Breast epithelium (tissue), 3 donors: ENCODE measurements at regions not wholly inside any gene's neighbourhood (a gene's known extent, or its start where the extent isn't known, plus 50 kb on each side); places are given as distances from the start of the nearest gene placed in this dataset.

Experiments
- CTCF ChIP-seq, 3 donors: fragments of 450-650 bp; IDR thresholded peaks; one replicate each; pipeline ENCODE4 v1.5.1; 2016 to 2017; ENCODE audit warnings: antibody characterized with exemption in 3 of 3, mild to moderate bottlenecking in 3 of 3, moderate library complexity in 3 of 3
- POLR2A ChIP-seq: fragments of 450-650 bp; IDR thresholded peaks from one replicate; pipeline ENCODE4 v1.6.1; 2016; ENCODE audit warnings: antibody characterized with exemption, mild to moderate bottlenecking, moderate library complexity
- POLR2AphosphoS5 ChIP-seq, 3 donors: sonication (generic); formaldehyde crosslinking; IDR thresholded peaks; one replicate each; pipeline ENCODE4 v1.6.1; 2017; ENCODE audit warnings: antibody characterized with exemption in 3 of 3

DNA sequence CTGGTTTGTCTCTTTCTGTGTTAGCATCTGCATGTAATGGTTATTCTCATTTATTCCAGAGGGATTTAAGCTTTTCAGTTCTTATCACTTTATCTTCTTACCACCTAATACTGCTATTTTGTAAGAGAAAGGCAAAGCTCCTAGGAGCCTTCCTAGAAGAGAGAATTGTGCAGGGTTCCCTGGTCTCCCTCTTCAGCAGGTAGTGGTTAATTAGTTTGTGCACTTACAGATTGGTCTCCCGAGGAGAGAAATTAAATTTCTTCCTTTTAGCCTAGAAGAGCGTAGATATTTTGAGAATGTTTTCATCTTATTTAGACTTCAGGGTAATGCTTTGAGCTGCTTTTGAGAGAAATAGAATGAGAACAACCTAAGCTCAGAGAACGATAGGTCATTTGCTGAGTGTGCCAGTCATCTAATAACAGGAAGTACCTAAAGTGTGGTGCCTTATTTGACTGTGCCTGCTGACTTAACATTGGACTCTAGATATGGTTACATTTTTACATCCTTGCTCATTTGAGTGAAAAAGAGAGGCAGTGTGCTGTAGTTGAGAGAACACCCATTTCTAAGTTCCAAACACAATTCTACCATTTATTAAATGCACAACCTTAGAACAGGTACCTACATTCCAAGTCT is 651.4 kb downstream of the STK39 start:
- TF ChIP-seq CTCF (IDR thresholded peaks at IDR 0.05) (no peak), POLR2A (no peak), POLR2AphosphoS5 (IDR thresholded peaks at IDR 0.05) (no peak)
